CD14-positive monocyte (primary cell): ENCODE measurements at regions not wholly inside any gene's neighbourhood (a gene's known extent, or its start where the extent isn't known, plus 50 kb on each side); places are given as distances from the start of the nearest gene placed in this dataset.

ENCODE experiments used
- DNase-seq, 3 donors: peaks; one replicate each; pipeline ENCODE4 v3.0.0-alpha.2; 2011 to 2022
- H2AFZ ChIP-seq: 2 replicates; pipeline ENCODE4 v1.6.0; 2012; ENCODE audit warnings: mild to moderate bottlenecking, low read depth, low read length, inconsistent platforms; ENCODE audit not compliant: insufficient read depth, poor library complexity, severe bottlenecking
- H3K27ac ChIP-seq, 2 donors: 1 replicate in 1 of 2; 2 replicates in 1 of 2; pipeline ENCODE4 v1.5.1; 2012 to 2013; ENCODE audit warnings: low read length in 2 of 2, control low read depth in 1 of 2, inconsistent platforms in 1 of 2, low read depth in 1 of 2, mild to moderate bottlenecking in 1 of 2
- H3K27me3 ChIP-seq, 2 donors: one replicate each; pipeline versions ENCODE4 v1.6.0 to v1.6.1; 2011 to 2013; ENCODE audit warnings: low read length in 2 of 2; ENCODE audit not compliant: control insufficient read depth in 2 of 2, insufficient read depth in 2 of 2
- H3K36me3 ChIP-seq, 2 donors: replicated peaks in 1 of 2; 1 replicate in 1 of 2; 2 replicates in 1 of 2; pipeline versions ENCODE4 v1.5.1 to v1.6.1; 2012 to 2013; ENCODE audit warnings: low read length in 2 of 2, control low read depth in 1 of 2, inconsistent platforms in 1 of 2, mild to moderate bottlenecking in 1 of 2; ENCODE audit not compliant: insufficient read depth in 2 of 2, control insufficient read depth in 1 of 2
- H3K4me1 ChIP-seq, 2 donors: 1 replicate in 1 of 2; 2 replicates in 1 of 2; pipeline versions ENCODE4 v1.5.1 to v1.6.1; 2012 to 2013; ENCODE audit warnings: low read length in 2 of 2, control low read depth in 1 of 2, inconsistent platforms in 1 of 2, mild to moderate bottlenecking in 1 of 2, moderate library complexity in 1 of 2; ENCODE audit not compliant: insufficient read depth in 2 of 2, control insufficient read depth in 1 of 2
- H3K4me2 ChIP-seq: replicated peaks from 2 replicates; pipeline ENCODE3; 2012; ENCODE audit warnings: low read length, moderate library complexity, mild to moderate bottlenecking; ENCODE audit not compliant: poor library complexity, severe bottlenecking; ENCODE audit errors: extremely low read depth
- H3K4me3 ChIP-seq, 3 experiments: fragments of 200-600 bp in 1 of 3; sonication (generic) in 1 of 3; replicated peaks in 1 of 3; 1 replicate in 2 of 3; 2 replicates in 1 of 3; pipeline ENCODE4 v1.5.1; 2011 to 2013; ENCODE audit warnings: low read length in 3 of 3, mild to moderate bottlenecking in 3 of 3, control low read depth in 2 of 3, low read depth in 2 of 3, inconsistent platforms in 1 of 3, moderate library complexity in 1 of 3
- H3K79me2 ChIP-seq: 2 replicates; pipeline ENCODE4 v1.6.0; 2012; ENCODE audit warnings: mild to moderate bottlenecking, control low read depth, inconsistent platforms, low read length, moderate library complexity; ENCODE audit not compliant: insufficient read depth
- H3K9ac ChIP-seq: 2 replicates; pipeline ENCODE4 v1.6.0; 2017; ENCODE audit warnings: low read length, mild to moderate bottlenecking; ENCODE audit not compliant: insufficient read depth, poor library complexity, severe bottlenecking
- H3K9me3 ChIP-seq, 2 donors: replicated peaks in 1 of 2; 1 replicate in 1 of 2; 2 replicates in 1 of 2; pipeline versions ENCODE4 v1.5.1 to v1.6.1; 2012 to 2013; ENCODE audit warnings: low read length in 2 of 2, control low read depth in 1 of 2; ENCODE audit not compliant: control insufficient read depth in 1 of 2, insufficient read depth in 1 of 2
- H4K20me1 ChIP-seq: 2 replicates; pipeline ENCODE4 v1.6.0; 2012; ENCODE audit warnings: mild to moderate bottlenecking, low read length, control low read depth, moderate library complexity; ENCODE audit not compliant: insufficient read depth
- H3K27ac Mint-ChIP-seq, 7 donors: one replicate each; pipeline ENCODE4 v1.8.0; 2020; ENCODE audit warnings: mild to moderate bottlenecking in 7 of 7, mixed read lengths in 7 of 7, moderate library complexity in 6 of 7, inconsistent platforms in 2 of 7
- H3K27me3 Mint-ChIP-seq, 3 donors: one replicate each; pipeline ENCODE4 v1.8.0; 2021 to 2022; ENCODE audit warnings: low read depth in 3 of 3, mild to moderate bottlenecking in 3 of 3, mixed read lengths in 3 of 3, moderate library complexity in 3 of 3, inconsistent platforms in 1 of 3
- H3K36me3 Mint-ChIP-seq, 2 donors: one replicate each; pipeline ENCODE4 v1.8.0; 2020; ENCODE audit warnings: mixed read lengths in 2 of 2, inconsistent platforms in 1 of 2, mild to moderate bottlenecking in 1 of 2
- H3K4me1 Mint-ChIP-seq: one replicate; pipeline ENCODE4 v1.8.0; 2020; ENCODE audit warnings: mild to moderate bottlenecking, mixed read lengths
- H3K4me3 Mint-ChIP-seq, 2 donors: one replicate each; pipeline ENCODE4 v1.8.0; 2020; ENCODE audit warnings: mild to moderate bottlenecking in 2 of 2, mixed read lengths in 2 of 2, moderate library complexity in 1 of 2
- H3K9me3 Mint-ChIP-seq, 7 donors: one replicate each; pipeline ENCODE4 v1.8.0; 2020 to 2022; ENCODE audit warnings: mixed read lengths in 7 of 7, mild to moderate bottlenecking in 6 of 7, moderate library complexity in 6 of 7, inconsistent platforms in 2 of 7
- CTCF ChIP-seq: fragments of 200-600 bp; IDR thresholded peaks from one replicate; pipeline ENCODE4 v1.8.0; 2022; ENCODE audit warnings: antibody characterized with exemption, mild to moderate bottlenecking
- WGBS: methylation state at CpG from one replicate; pipeline ENCODE4 v1.1.5; 2013; ENCODE audit warnings: missing lambda C conversion rate; ENCODE audit not compliant: insufficient coverage; 5-methylcytosine and 5-hydroxymethylcytosine counted together
- intact Hi-C, 2 donors: fragments of 100-400 bp; cut with micrococcal nuclease; formaldehyde crosslinking; loops; one replicate each; pipeline versions ENCODE4 v1.15.0 to v1.15.1; 2023

GRCh38 chr10:4070921-4071660 lies 286.1 kb upstream of the KLF6 start:
- Histone ChIP-seq H3K36me3 (no peaks in the 10 kb centered on the region), H3K9ac (no peak overlapping the region), H3K27ac (no peak overlapping the region), H3K4me1 (peaks cover 25 to 26% of the 10 kb centered on the region in 2 donors), H3K79me2 (no peaks in the 10 kb centered on the region), H4K20me1 (no peaks in the 10 kb centered on the region), H2AFZ (no peak overlapping the region), H3K27me3 (no peaks in the 10 kb centered on the region), H3K9me3 (no peaks in the 10 kb centered on the region), H3K4me3 (no peak overlapping the region), H3K4me2 (no peak overlapping the region)
- no peak for DNase-seq
- no peak overlapping the region for H3K4me3 Mint-ChIP-seq
- no peak overlapping the region for H3K27ac Mint-ChIP-seq
- 90% methylated on average over 4 of the region's 11 CpGs for WGBS
- H3K27me3 Mint-ChIP-seq: peaks cover 0 to 4% (median 0%) of the 10 kb centered on the region in 3 donors
- peaks cover 0 to 3% (median 0%) of the 10 kb centered on the region in 7 donors for H3K9me3 Mint-ChIP-seq
- no peaks in the 10 kb centered on the region for H3K36me3 Mint-ChIP-seq
- intact Hi-C loops: no loop called here
- H3K4me1 Mint-ChIP-seq: no peaks in the 10 kb centered on the region
- TF ChIP-seq CTCF: no peak

- Histone ChIP-seq H3K27me3 (no peaks in the 10 kb centered on the region), H3K4me1 (peaks cover 25 to 26% of the 10 kb centered on the region in 2 donors), H4K20me1 (no peaks in the 10 kb centered on the region), H3K4me2 (no peak overlapping the region), H3K36me3 (no peaks in the 10 kb centered on the region), H3K79me2 (no peaks in the 10 kb centered on the region), H3K9ac (no peak overlapping the region), H3K4me3 (no peak overlapping the region), H3K27ac (no peak overlapping the region), H2AFZ (no peak overlapping the region), H3K9me3 (no peaks in the 10 kb centered on the region)
- intact Hi-C loops: no loop called here
- DNase-seq: no peak
- no peaks in the 10 kb centered on the region for H3K4me1 Mint-ChIP-seq
- H3K36me3 Mint-ChIP-seq: no peaks in the 10 kb centered on the region
- peaks cover 0 to 3% (median 0%) of the 10 kb centered on the region in 7 donors for H3K9me3 Mint-ChIP-seq
- no peak overlapping the region for H3K4me3 Mint-ChIP-seq
- H3K27ac Mint-ChIP-seq: no peak overlapping the region
- no peak for TF ChIP-seq CTCF
- H3K27me3 Mint-ChIP-seq: peaks cover 0 to 2% (median 0%) of the 10 kb centered on the region in 3 donors
- no CpG with 5 or more reads among the region's 1 CpG for WGBS
Observed at GRCh38 chr10:4070184-4070583, 285.2 kb upstream of the KLF6 start.
